ENCODE measurements at regions not wholly inside any gene's neighbourhood (a gene's known extent, or its start where the extent isn't known, plus 50 kb on each side); places are given as distances from the start of the nearest gene placed in this dataset.

GRCh38 chr7:17488829-17489228 lies 190.4 kb downstream of the AHR start:
- H3K4me1 Mint-ChIP-seq (ENCODE audit: low read depth): peaks cover 3% of the 10 kb centered on the region
- no peaks in the 10 kb centered on the region for H3K27me3 Mint-ChIP-seq (ENCODE audit: low read depth)
- no peaks in the 10 kb centered on the region for H3K36me3 Mint-ChIP-seq (ENCODE audit: low read depth)
- H3K9me3 Mint-ChIP-seq (ENCODE audit: low read depth): no peaks in the 10 kb centered on the region
- no peak overlapping the region for H3K27ac Mint-ChIP-seq (ENCODE audit: unreplicated experiment)
- TF ChIP-seq CTCF (IDR thresholded peaks at IDR 0.05): no peak
- no peak for DNase-seq (ENCODE audit: low spot score)
- no peak overlapping the region for H3K4me3 Mint-ChIP-seq (ENCODE audit: unreplicated experiment)

GRCh38 chr7:17489961-17490360 lies 191.5 kb downstream of the AHR start:
- no peaks in the 10 kb centered on the region for H3K27me3 Mint-ChIP-seq (ENCODE audit: low read depth)
- no peak overlapping the region for H3K4me3 Mint-ChIP-seq (ENCODE audit: unreplicated experiment)
- no peak for TF ChIP-seq CTCF (IDR thresholded peaks at IDR 0.05)
- DNase-seq (ENCODE audit: low spot score): no peak
- H3K36me3 Mint-ChIP-seq (ENCODE audit: low read depth): no peaks in the 10 kb centered on the region
- no peaks in the 10 kb centered on the region for H3K9me3 Mint-ChIP-seq (ENCODE audit: low read depth)
- no peak overlapping the region for H3K27ac Mint-ChIP-seq (ENCODE audit: unreplicated experiment)
- peaks cover 4% of the 10 kb centered on the region for H3K4me1 Mint-ChIP-seq (ENCODE audit: low read depth)

- Mint-ChIP-seq H3K27ac (ENCODE audit: unreplicated experiment) (no peak overlapping the region), H3K27me3 (ENCODE audit: low read depth) (no peaks in the 10 kb centered on the region), H3K4me3 (ENCODE audit: unreplicated experiment) (no peak overlapping the region), H3K36me3 (ENCODE audit: low read depth) (no peaks in the 10 kb centered on the region), H3K9me3 (ENCODE audit: low read depth) (no peaks in the 10 kb centered on the region), H3K4me1 (ENCODE audit: low read depth) (peaks cover 13% of the 10 kb centered on the region)
- no peak for TF ChIP-seq CTCF (IDR thresholded peaks at IDR 0.05)
- no peak for DNase-seq (ENCODE audit: low spot score)
Measured at GRCh38 chr7:17490825-17491224, 192.4 kb downstream of the AHR start.

GRCh38 chr7:17492437-17492836 lies 194.0 kb downstream of the AHR start:
- H3K9me3 Mint-ChIP-seq (ENCODE audit: low read depth): no peaks in the 10 kb centered on the region
- no peaks in the 10 kb centered on the region for H3K27me3 Mint-ChIP-seq (ENCODE audit: low read depth)
- peaks cover 29% of the 10 kb centered on the region for H3K4me1 Mint-ChIP-seq (ENCODE audit: low read depth)
- no peak overlapping the region for H3K4me3 Mint-ChIP-seq (ENCODE audit: unreplicated experiment)
- no peak overlapping the region for H3K27ac Mint-ChIP-seq (ENCODE audit: unreplicated experiment)
- no peak for TF ChIP-seq CTCF (IDR thresholded peaks at IDR 0.05)
- no peaks in the 10 kb centered on the region for H3K36me3 Mint-ChIP-seq (ENCODE audit: low read depth)
- DNase-seq (ENCODE audit: low spot score): no peak

- Mint-ChIP-seq H3K9me3 (ENCODE audit: low read depth) (no peaks in the 10 kb centered on the region), H3K4me3 (ENCODE audit: unreplicated experiment) (no peak overlapping the region), H3K27ac (ENCODE audit: unreplicated experiment) (no peak overlapping the region), H3K27me3 (ENCODE audit: low read depth) (no peaks in the 10 kb centered on the region), H3K4me1 (ENCODE audit: low read depth) (peaks cover 38% of the 10 kb centered on the region), H3K36me3 (ENCODE audit: low read depth) (no peaks in the 10 kb centered on the region)
- TF ChIP-seq CTCF (IDR thresholded peaks at IDR 0.05): no peak
- DNase-seq (ENCODE audit: low spot score): no peak
Measured at GRCh38 chr7:17493446-17493845, 195.0 kb downstream of the AHR start.

Data from chondrocyte (in vitro differentiated cells).